ENCODE measurements at regions not wholly inside any gene's neighbourhood (a gene's known extent, or its start where the extent isn't known, plus 50 kb on each side); places are given as distances from the start of the nearest gene placed in this dataset.
A peak's percentile ranks its signal among the peaks of the same experiment; 100 is the strongest.

DNA sequence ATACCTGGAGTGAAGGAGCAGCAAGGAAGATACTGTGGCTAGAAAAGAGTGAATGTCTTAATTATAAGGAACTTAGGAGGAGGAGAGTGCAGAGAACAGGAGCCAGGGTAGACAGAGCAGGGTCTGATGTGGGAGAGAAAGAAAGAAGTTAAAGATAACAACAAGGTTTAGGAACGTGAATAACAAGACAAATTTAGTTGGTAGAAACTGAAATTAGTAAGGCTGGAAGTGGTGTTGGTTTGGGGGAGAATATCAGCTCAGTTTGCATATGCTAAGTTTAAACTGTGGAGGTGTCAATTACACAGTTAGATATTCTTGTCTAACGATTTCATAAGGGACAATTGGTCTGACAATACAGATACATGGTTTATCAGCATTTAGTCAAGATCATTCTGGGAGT, 1123.7 kb upstream of the PABPC4L start (continued):
- TF ChIP-seq, protein P1, sequence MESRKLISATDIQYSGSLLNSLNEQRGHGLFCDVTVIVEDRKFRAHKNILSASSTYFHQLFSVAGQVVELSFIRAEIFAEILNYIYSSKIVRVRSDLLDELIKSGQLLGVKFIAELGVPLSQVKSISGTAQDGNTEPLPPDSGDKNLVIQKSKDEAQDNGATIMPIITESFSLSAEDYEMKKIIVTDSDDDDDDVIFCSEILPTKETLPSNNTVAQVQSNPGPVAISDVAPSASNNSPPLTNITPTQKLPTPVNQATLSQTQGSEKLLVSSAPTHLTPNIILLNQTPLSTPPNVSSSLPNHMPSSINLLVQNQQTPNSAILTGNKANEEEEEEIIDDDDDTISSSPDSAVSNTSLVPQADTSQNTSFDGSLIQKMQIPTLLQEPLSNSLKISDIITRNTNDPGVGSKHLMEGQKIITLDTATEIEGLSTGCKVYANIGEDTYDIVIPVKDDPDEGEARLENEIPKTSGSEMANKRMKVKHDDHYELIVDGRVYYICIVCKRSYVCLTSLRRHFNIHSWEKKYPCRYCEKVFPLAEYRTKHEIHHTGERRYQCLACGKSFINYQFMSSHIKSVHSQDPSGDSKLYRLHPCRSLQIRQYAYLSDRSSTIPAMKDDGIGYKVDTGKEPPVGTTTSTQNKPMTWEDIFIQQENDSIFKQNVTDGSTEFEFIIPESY (IDR thresholded peaks at IDR 0.05; ENCODE audit: extremely low read depth, insufficient replicate concordance, low read length) = no peak
- TF ChIP-seq EZH2phosphoT487 (IDR thresholded peaks at IDR 0.05; ENCODE audit: borderline replicate concordance) = no peak
- no peak for TF ChIP-seq CBX3 (IDR thresholded peaks at IDR 0.05; ENCODE audit: low read depth)

- Histone ChIP-seq H3K4me2 (ENCODE audit: low read length) (no peak overlapping the region), H3K4me1 (ENCODE audit: control insufficient read depth in 1 of 2, insufficient read depth in 2 of 2, low read length in 2 of 2) (no peaks in the 10 kb centered on the region), H3K9me2 (ENCODE audit: insufficient read depth) (no peaks in the 10 kb centered on the region), H3K4me3 (replicated peaks in 1 of 2; ENCODE audit: low read depth in 1 of 2, low read length in 2 of 2) (no peak overlapping the region), H3K79me2 (ENCODE audit: insufficient read depth, low read length) (no peaks in the 10 kb centered on the region), H3K27ac (ENCODE audit: low read depth, low read length) (no peak overlapping the region), H3K36me3 (ENCODE audit: control insufficient read depth in 1 of 2, insufficient read depth in 2 of 2, low read length in 2 of 2) (no peaks in the 10 kb centered on the region), H3K9me3 (ENCODE audit: control insufficient read depth in 1 of 2, insufficient read depth in 1 of 2, low read depth in 1 of 2, low read length in 2 of 2) (0 out of 4 replicates have a peak, but pooled peaks cover 0 to 3% of the 10 kb centered on the region in 2 experiments), H3K27me3 (ENCODE audit: insufficient read depth, low read length) (no peaks in the 10 kb centered on the region), H2AFZ (ENCODE audit: low read depth, low read length, poor library complexity, severe bottlenecking) (no peak overlapping the region), H3K9ac (ENCODE audit: low read length) (no peak overlapping the region), H4K20me1 (ENCODE audit: insufficient read depth) (no peaks in the 10 kb centered on the region)
- ChIA-PET CTCF (no interaction called here), RAD21 (ENCODE audit: low non-redundant PET in 1 of 2, low total read pairs in 2 of 2, uncharacterized antibody in 2 of 2, unreplicated experiment in 2 of 2) (no interaction called here), POLR2A (interaction anchor here (1.0 kb wide), 1 partner anchor 10 kb away, joined by 3 read pairs; no protein-coding TSS in a partner anchor)
- peak; percentile 6 for DNase-seq (ENCODE audit: low read depth, low spot score)
- intact Hi-C loops (cut with micrococcal nuclease) = no loop called here
- TF ChIP-seq JUND (IDR thresholded peaks at IDR 0.05) (no peak), ATF3 (IDR thresholded peaks at IDR 0.05) (no peak), CTCF (IDR thresholded peaks at IDR 0.05 in 2 of 3, conservative IDR thresholded peaks at IDR 0.05 in 1 of 3; ENCODE audit: borderline replicate concordance in 1 of 3, insufficient read depth in 1 of 3, low read depth in 2 of 3, low read length in 2 of 3) (peak in 2 of 3 experiments; percentile 19 to 32; a peak in 3 of 6 replicates)
- no TSS peak for BruUV-seq (replicated peaks)
- ATAC-seq = peak; percentile 69
Observed at GRCh38 chr4:135319685-135320084, 1118.1 kb upstream of the PABPC4L start.

All from HCT116 (cell line).